Nephron progenitor cell (in vitro differentiated cells): ENCODE measurements at regions not wholly inside any gene's neighbourhood (a gene's known extent, or its start where the extent isn't known, plus 50 kb on each side); places are given as distances from the start of the nearest gene placed in this dataset.

Source experiments
- DNase-seq: peaks from one replicate; pipeline ENCODE4 v3.0.0; 2021
- H3K27ac Mint-ChIP-seq: 2 replicates; pipeline ENCODE4 v1.8.0; 2021; ENCODE audit warnings: mild to moderate bottlenecking, moderate library complexity, mixed read lengths
- H3K27me3 Mint-ChIP-seq: 2 replicates; pipeline ENCODE4 v1.8.0; 2021; ENCODE audit warnings: mild to moderate bottlenecking, low read depth, mixed read lengths; ENCODE audit not compliant: poor library complexity
- H3K36me3 Mint-ChIP-seq: 2 replicates; pipeline ENCODE4 v1.8.0; 2021; ENCODE audit warnings: low read depth, mixed read lengths
- H3K4me1 Mint-ChIP-seq: 2 replicates; pipeline ENCODE4 v1.8.0; 2021; ENCODE audit warnings: mixed read lengths
- H3K4me3 Mint-ChIP-seq: 2 replicates; pipeline ENCODE4 v1.8.0; 2021; ENCODE audit warnings: mild to moderate bottlenecking, moderate library complexity, mixed read lengths
- H3K9me3 Mint-ChIP-seq: 2 replicates; pipeline ENCODE4 v1.8.0; 2021; ENCODE audit warnings: mild to moderate bottlenecking, moderate library complexity, mixed read lengths
- CTCF ChIP-seq: fragments of 200-600 bp; sonication (generic); IDR thresholded peaks from 2 replicates; pipeline ENCODE4 v1.5.0; 2021; ENCODE audit warnings: antibody characterized with exemption

- H3K36me3 Mint-ChIP-seq: no peaks in the 10 kb centered on the region
- H3K27me3 Mint-ChIP-seq: peaks cover 2% of the 10 kb centered on the region
- no peaks in the 10 kb centered on the region for H3K4me1 Mint-ChIP-seq
- TF ChIP-seq CTCF: no peak
- H3K27ac Mint-ChIP-seq: no peak overlapping the region
- no peak for DNase-seq
- H3K4me3 Mint-ChIP-seq: no peak overlapping the region
- peaks cover 4% of the 10 kb centered on the region for H3K9me3 Mint-ChIP-seq
Measured at GRCh38 chr14:38718519-38718918, 384.5 kb downstream of the SEC23A start.

GRCh38 chr14:38716926-38717325 is 386.1 kb downstream of the SEC23A start:
- Mint-ChIP-seq H3K4me3 (no peak overlapping the region), H3K27ac (no peak overlapping the region), H3K4me1 (no peaks in the 10 kb centered on the region), H3K36me3 (no peaks in the 10 kb centered on the region), H3K9me3 (peaks cover 4% of the 10 kb centered on the region), H3K27me3 (peaks cover 2% of the 10 kb centered on the region)
- no peak for DNase-seq
- TF ChIP-seq CTCF: no peak

GRCh38 chr14:38710881-38711280 is 392.2 kb downstream of the SEC23A start:
- DNase-seq: no peak
- no peak overlapping the region for H3K27ac Mint-ChIP-seq
- no peaks in the 10 kb centered on the region for H3K4me1 Mint-ChIP-seq
- H3K4me3 Mint-ChIP-seq: no peak overlapping the region
- peaks cover 4% of the 10 kb centered on the region for H3K9me3 Mint-ChIP-seq
- no peaks in the 10 kb centered on the region for H3K36me3 Mint-ChIP-seq
- no peaks in the 10 kb centered on the region for H3K27me3 Mint-ChIP-seq
- TF ChIP-seq CTCF: no peak

GRCh38 chr14:38710196-38710595 is 392.8 kb downstream of the SEC23A start:
- Mint-ChIP-seq H3K9me3 (peaks cover 4% of the 10 kb centered on the region), H3K36me3 (no peaks in the 10 kb centered on the region), H3K4me1 (no peaks in the 10 kb centered on the region)

GRCh38 chr14:38705220-38705619 is 397.8 kb downstream of the SEC23A start:
- Mint-ChIP-seq H3K27me3 (no peaks in the 10 kb centered on the region), H3K9me3 (no peaks in the 10 kb centered on the region), H3K4me1 (no peaks in the 10 kb centered on the region), H3K4me3 (no peak overlapping the region), H3K36me3 (no peaks in the 10 kb centered on the region), H3K27ac (peak overlapping the region; percentile 31)
- no peak for DNase-seq
- no peak for TF ChIP-seq CTCF

More at GRCh38 chr14:38710196-38710595, 392.8 kb downstream of the SEC23A start:
- Mint-ChIP-seq H3K4me3 (no peak overlapping the region), H3K27me3 (no peaks in the 10 kb centered on the region), H3K27ac (no peak overlapping the region)
- TF ChIP-seq CTCF: no peak
- no peak for DNase-seq

GRCh38 chr14:38704220-38704619 is 398.8 kb downstream of the SEC23A start:
- no peak for DNase-seq
- Mint-ChIP-seq H3K36me3 (no peaks in the 10 kb centered on the region), H3K27ac (no peak overlapping the region), H3K27me3 (no peaks in the 10 kb centered on the region), H3K4me3 (no peak overlapping the region), H3K4me1 (no peaks in the 10 kb centered on the region), H3K9me3 (no peaks in the 10 kb centered on the region)
- no peak for TF ChIP-seq CTCF
